ENCODE measurements at regions not wholly inside any gene's neighbourhood (a gene's known extent, or its start where the extent isn't known, plus 50 kb on each side); places are given as distances from the start of the nearest gene placed in this dataset.
"Not testable (repeated sequence)": the region's sequence is repeated elsewhere in the genome, so short reads cannot be mapped to it uniquely, and the experiment has no call there.

- FAIRE-seq, result no peak
Observed at GRCh38 chr13:88450515-88450914, 779.3 kb downstream of the SLITRK5 start.

GRCh38 chr13:88456151-88456550 lies 785.0 kb downstream of the SLITRK5 start:
- TF ChIP-seq POLR2AphosphoS5 (IDR thresholded peaks at IDR 0.05; ENCODE audit: low read depth, low read length) (no peak), TAF1 (IDR thresholded peaks at IDR 0.05; ENCODE audit: borderline replicate concordance, low read depth, low read length) (no peak), POLR2A (IDR thresholded peaks at IDR 0.05; ENCODE audit: low read depth, low read length) (no peak)
- no peak for FAIRE-seq

More at GRCh38 chr13:88450515-88450914, 779.3 kb downstream of the SLITRK5 start:
- no peak for TF ChIP-seq POLR2AphosphoS5 (IDR thresholded peaks at IDR 0.05; ENCODE audit: low read depth, low read length)
- TF ChIP-seq POLR2A (IDR thresholded peaks at IDR 0.05; ENCODE audit: low read depth, low read length), result no peak
- TF ChIP-seq TAF1 (IDR thresholded peaks at IDR 0.05; ENCODE audit: borderline replicate concordance, low read depth, low read length), result no peak
- no peak for DNase-seq (ENCODE audit: insufficient read length)

GRCh38 chr13:88459331-88459730 lies 788.2 kb downstream of the SLITRK5 start:
- DNase-seq (ENCODE audit: insufficient read length), result no peak
- FAIRE-seq, result no peak

More at GRCh38 chr13:88456151-88456550, 785.0 kb downstream of the SLITRK5 start:
- DNase-seq (ENCODE audit: insufficient read length), result no peak

GRCh38 chr13:88461272-88462009 lies 790.3 kb downstream of the SLITRK5 start:
- no peak for TF ChIP-seq TAF1 (IDR thresholded peaks at IDR 0.05; ENCODE audit: borderline replicate concordance, low read depth, low read length)
- no peak for TF ChIP-seq POLR2A (IDR thresholded peaks at IDR 0.05; ENCODE audit: low read depth, low read length)
- no peak for TF ChIP-seq POLR2AphosphoS5 (IDR thresholded peaks at IDR 0.05; ENCODE audit: low read depth, low read length)
- DNase-seq (ENCODE audit: insufficient read length) (no peak), FAIRE-seq (no peak)

More at GRCh38 chr13:88459331-88459730, 788.2 kb downstream of the SLITRK5 start:
- TF ChIP-seq TAF1 (IDR thresholded peaks at IDR 0.05; ENCODE audit: borderline replicate concordance, low read depth, low read length) (no peak), POLR2AphosphoS5 (IDR thresholded peaks at IDR 0.05; ENCODE audit: low read depth, low read length) (no peak), POLR2A (IDR thresholded peaks at IDR 0.05; ENCODE audit: low read depth, low read length) (no peak)

GRCh38 chr13:88464851-88465250 lies 793.7 kb downstream of the SLITRK5 start:
- TF ChIP-seq POLR2A (IDR thresholded peaks at IDR 0.05; ENCODE audit: low read depth, low read length) (no peak), TAF1 (IDR thresholded peaks at IDR 0.05; ENCODE audit: borderline replicate concordance, low read depth, low read length) (no peak), POLR2AphosphoS5 (IDR thresholded peaks at IDR 0.05; ENCODE audit: low read depth, low read length) (no peak)
- FAIRE-seq (no peak), DNase-seq (ENCODE audit: insufficient read length) (no peak)

GRCh38 chr13:88472316-88472715 lies 801.1 kb downstream of the SLITRK5 start:
- DNase-seq (ENCODE audit: insufficient read length) (no peak), FAIRE-seq (no peak)
- no peak for TF ChIP-seq POLR2A (IDR thresholded peaks at IDR 0.05; ENCODE audit: low read depth, low read length)
- no peak for TF ChIP-seq TAF1 (IDR thresholded peaks at IDR 0.05; ENCODE audit: borderline replicate concordance, low read depth, low read length)
- TF ChIP-seq POLR2AphosphoS5 (IDR thresholded peaks at IDR 0.05; ENCODE audit: low read depth, low read length), result no peak

GRCh38 chr13:88483202-88483601 lies 812.0 kb downstream of the SLITRK5 start:
- FAIRE-seq (no peak), DNase-seq (ENCODE audit: insufficient read length) (no peak)
- no peak for TF ChIP-seq POLR2A (IDR thresholded peaks at IDR 0.05; ENCODE audit: low read depth, low read length)
- TF ChIP-seq POLR2AphosphoS5 (IDR thresholded peaks at IDR 0.05; ENCODE audit: low read depth, low read length), result no peak
- no peak for TF ChIP-seq TAF1 (IDR thresholded peaks at IDR 0.05; ENCODE audit: borderline replicate concordance, low read depth, low read length)

GRCh38 chr13:88507909-88508308 lies 836.7 kb downstream of the SLITRK5 start:
- DNase-seq (ENCODE audit: insufficient read length), result no peak
- FAIRE-seq, result no peak
- no peak for TF ChIP-seq POLR2AphosphoS5 (IDR thresholded peaks at IDR 0.05; ENCODE audit: low read depth, low read length)
- TF ChIP-seq POLR2A (IDR thresholded peaks at IDR 0.05; ENCODE audit: low read depth, low read length), result no peak
- TF ChIP-seq TAF1 (IDR thresholded peaks at IDR 0.05; ENCODE audit: borderline replicate concordance, low read depth, low read length), result no peak

GRCh38 chr13:88512993-88513392 lies 841.8 kb downstream of the SLITRK5 start:
- DNase-seq (ENCODE audit: insufficient read length); FAIRE-seq: not testable (repeated sequence)

- TF ChIP-seq POLR2A (IDR thresholded peaks at IDR 0.05; ENCODE audit: low read depth, low read length), result no peak
- TF ChIP-seq TAF1 (IDR thresholded peaks at IDR 0.05; ENCODE audit: borderline replicate concordance, low read depth, low read length), result no peak
- TF ChIP-seq POLR2AphosphoS5 (IDR thresholded peaks at IDR 0.05; ENCODE audit: low read depth, low read length), result no peak
- FAIRE-seq, result no peak
- no peak for DNase-seq (ENCODE audit: insufficient read length)
Observed at GRCh38 chr13:88526186-88526852, 855.1 kb downstream of the SLITRK5 start.

GRCh38 chr13:88526853-88527215 lies 855.7 kb downstream of the SLITRK5 start:
- FAIRE-seq (no peak), DNase-seq (ENCODE audit: insufficient read length) (no peak)
- TF ChIP-seq TAF1 (IDR thresholded peaks at IDR 0.05; ENCODE audit: borderline replicate concordance, low read depth, low read length) (no peak), POLR2A (IDR thresholded peaks at IDR 0.05; ENCODE audit: low read depth, low read length) (no peak), POLR2AphosphoS5 (IDR thresholded peaks at IDR 0.05; ENCODE audit: low read depth, low read length) (no peak)

GRCh38 chr13:88541994-88542393 lies 870.8 kb downstream of the SLITRK5 start:
- DNase-seq (ENCODE audit: insufficient read length) (no peak), FAIRE-seq (no peak)
- TF ChIP-seq POLR2A (IDR thresholded peaks at IDR 0.05; ENCODE audit: low read depth, low read length) (no peak), POLR2AphosphoS5 (IDR thresholded peaks at IDR 0.05; ENCODE audit: low read depth, low read length) (no peak), TAF1 (IDR thresholded peaks at IDR 0.05; ENCODE audit: borderline replicate concordance, low read depth, low read length) (no peak)

Data from GM12892 (cell line).